ENCODE measurements at regions not wholly inside any gene's neighbourhood (a gene's known extent, or its start where the extent isn't known, plus 50 kb on each side); places are given as distances from the start of the nearest gene placed in this dataset.
"Not testable (repeated sequence)": the region's sequence is repeated elsewhere in the genome, so short reads cannot be mapped to it uniquely, and the experiment has no call there.

DNA sequence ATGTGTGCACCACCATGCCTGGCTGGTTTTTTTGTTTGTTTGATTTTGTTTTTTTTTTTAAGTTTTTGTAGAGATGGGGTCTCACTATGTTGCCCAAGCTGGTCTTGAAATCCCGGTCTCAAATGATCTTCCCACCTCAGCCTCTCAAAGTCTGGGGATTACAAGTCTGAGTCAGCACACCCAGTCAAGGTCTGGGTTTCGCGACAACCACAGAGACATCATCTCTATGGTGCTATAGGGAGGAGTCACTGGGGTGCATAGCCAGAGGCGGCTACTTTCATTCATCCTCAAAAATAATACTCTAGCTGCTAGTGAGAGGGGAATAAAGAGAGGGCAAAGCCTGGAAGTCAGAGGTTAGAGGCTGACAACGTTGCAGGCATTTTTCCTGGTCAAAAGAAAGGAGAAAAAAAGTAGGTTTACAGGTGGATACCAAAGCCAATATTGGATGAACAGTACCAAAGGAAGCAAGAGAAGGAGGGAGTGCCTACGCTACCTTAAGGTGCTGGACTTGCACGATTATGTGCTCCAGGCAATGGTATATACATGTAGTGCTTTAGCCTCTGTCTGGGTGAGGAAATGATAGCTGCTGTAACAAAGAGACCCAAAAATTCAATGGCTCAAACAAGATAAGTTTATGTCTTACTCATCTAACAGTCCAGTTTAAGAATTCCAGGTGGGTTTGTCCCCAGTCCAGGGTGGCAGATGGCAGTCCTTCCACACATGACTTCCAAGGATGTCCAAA, 178.3 kb downstream of the SKIDA1 start:
- H3K27ac ChIP-seq = no peak overlapping the region
- no peaks in the 10 kb centered on the region for H3K36me3 ChIP-seq
- no peak overlapping the region for H3K4me3 ChIP-seq
- no peak for DNase-seq
- H3K4me1 ChIP-seq = peaks cover 0 to 11% (median 5%) of the 10 kb centered on the region in 4 donors
- 75 to 81% methylated on average over 7 of the region's 7 CpGs for WGBS, 2 donors (ENCODE audit: low coverage in 1 of 2)
- H3K9me3 ChIP-seq = no peaks in the 10 kb centered on the region
- H3K27me3 ChIP-seq = no peaks in the 10 kb centered on the region
- no peak for TF ChIP-seq POLR2A (IDR thresholded peaks at IDR 0.05)
- no peak for TF ChIP-seq POLR2AphosphoS5 (IDR thresholded peaks at IDR 0.05)
- TF ChIP-seq, protein P1, sequence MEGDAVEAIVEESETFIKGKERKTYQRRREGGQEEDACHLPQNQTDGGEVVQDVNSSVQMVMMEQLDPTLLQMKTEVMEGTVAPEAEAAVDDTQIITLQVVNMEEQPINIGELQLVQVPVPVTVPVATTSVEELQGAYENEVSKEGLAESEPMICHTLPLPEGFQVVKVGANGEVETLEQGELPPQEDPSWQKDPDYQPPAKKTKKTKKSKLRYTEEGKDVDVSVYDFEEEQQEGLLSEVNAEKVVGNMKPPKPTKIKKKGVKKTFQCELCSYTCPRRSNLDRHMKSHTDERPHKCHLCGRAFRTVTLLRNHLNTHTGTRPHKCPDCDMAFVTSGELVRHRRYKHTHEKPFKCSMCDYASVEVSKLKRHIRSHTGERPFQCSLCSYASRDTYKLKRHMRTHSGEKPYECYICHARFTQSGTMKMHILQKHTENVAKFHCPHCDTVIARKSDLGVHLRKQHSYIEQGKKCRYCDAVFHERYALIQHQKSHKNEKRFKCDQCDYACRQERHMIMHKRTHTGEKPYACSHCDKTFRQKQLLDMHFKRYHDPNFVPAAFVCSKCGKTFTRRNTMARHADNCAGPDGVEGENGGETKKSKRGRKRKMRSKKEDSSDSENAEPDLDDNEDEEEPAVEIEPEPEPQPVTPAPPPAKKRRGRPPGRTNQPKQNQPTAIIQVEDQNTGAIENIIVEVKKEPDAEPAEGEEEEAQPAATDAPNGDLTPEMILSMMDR (IDR thresholded peaks at IDR 0.05) = no peak
- TF ChIP-seq EP300 (IDR thresholded peaks at IDR 0.05; ENCODE audit: low read depth) = no peak
- intact Hi-C loops (cut with DNase I; ENCODE audit: low total_unique reads) = no loop called here
- in situ Hi-C loops (cut with MboI; ENCODE audit: low pct_ligation_motif_present in 1 of 4, low pct_unique_long_range_greater_than_20kb in 1 of 4, low sequenced_read_pairs in 3 of 4) = no loop called here

DNA sequence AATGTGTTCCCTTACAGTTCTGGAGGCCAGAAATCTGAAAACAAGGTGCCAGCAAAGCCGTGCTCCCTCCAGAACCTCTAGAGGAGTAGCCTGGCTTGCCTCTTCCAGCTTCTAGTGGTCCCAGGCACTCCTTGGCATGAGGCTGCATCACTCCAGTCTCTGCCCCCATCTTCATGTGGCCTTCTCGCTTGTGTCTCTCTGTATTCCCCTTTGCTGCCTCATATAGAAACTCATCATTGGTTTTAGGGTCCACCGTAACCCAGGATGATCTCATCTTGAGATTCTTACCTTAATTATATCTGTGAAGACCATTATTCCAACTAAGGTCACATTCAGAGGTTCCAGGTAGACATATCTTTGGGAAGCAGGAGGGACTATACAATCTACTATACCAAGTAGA, 182.4 kb downstream of the SKIDA1 start:
- Histone ChIP-seq H3K36me3 (no peaks in the 10 kb centered on the region), H3K4me1 (no peaks in the 10 kb centered on the region), H3K27me3 (no peaks in the 10 kb centered on the region), H3K4me3 (no peak overlapping the region), H3K27ac (no peak overlapping the region), H3K9me3 (no peaks in the 10 kb centered on the region)
- in situ Hi-C loops (cut with MboI; ENCODE audit: low pct_ligation_motif_present in 1 of 4, low pct_unique_long_range_greater_than_20kb in 1 of 4, low sequenced_read_pairs in 3 of 4) = no loop called here
- no peak for DNase-seq
- 80 to 86% methylated on average over 2 to 3 of the region's 3 CpGs for WGBS, 2 donors (ENCODE audit: low coverage in 1 of 2)
- TF ChIP-seq, protein P1 (IDR thresholded peaks at IDR 0.05) = no peak
- intact Hi-C loops (cut with DNase I; ENCODE audit: low total_unique reads) = no loop called here

DNA sequence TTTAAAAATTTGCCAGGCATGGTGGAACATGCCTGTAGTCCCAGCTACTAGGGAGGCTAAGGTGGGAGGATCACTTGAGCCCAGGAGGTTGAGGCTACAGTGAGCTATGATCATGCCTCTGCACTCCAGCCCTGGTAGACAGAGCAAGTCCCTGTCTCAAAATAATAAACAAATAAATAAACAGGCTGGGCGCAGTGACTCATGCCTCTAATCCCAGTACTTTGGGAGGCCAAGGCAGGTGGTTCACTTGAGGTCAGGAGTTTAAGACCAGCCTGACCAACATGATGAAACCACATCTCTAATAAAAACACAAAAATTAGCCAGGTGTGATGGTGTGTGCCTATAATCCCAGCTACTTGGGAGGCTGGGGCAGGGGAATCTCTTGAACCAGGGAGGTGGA, 183.0 kb downstream of the SKIDA1 start:
- H3K36me3 ChIP-seq; H3K4me3 ChIP-seq; intact Hi-C loops (cut with DNase I; ENCODE audit: low total_unique reads); DNase-seq; H3K4me1 ChIP-seq; H3K9me3 ChIP-seq; H3K27ac ChIP-seq; H3K27me3 ChIP-seq; in situ Hi-C loops (cut with MboI; ENCODE audit: low pct_ligation_motif_present in 1 of 4, low pct_unique_long_range_greater_than_20kb in 1 of 4, low sequenced_read_pairs in 3 of 4): not testable (repeated sequence)
- WGBS, 2 donors (ENCODE audit: low coverage in 1 of 2) = 95 to 100% methylated on average over 1 of the region's 1 CpG

DNA sequence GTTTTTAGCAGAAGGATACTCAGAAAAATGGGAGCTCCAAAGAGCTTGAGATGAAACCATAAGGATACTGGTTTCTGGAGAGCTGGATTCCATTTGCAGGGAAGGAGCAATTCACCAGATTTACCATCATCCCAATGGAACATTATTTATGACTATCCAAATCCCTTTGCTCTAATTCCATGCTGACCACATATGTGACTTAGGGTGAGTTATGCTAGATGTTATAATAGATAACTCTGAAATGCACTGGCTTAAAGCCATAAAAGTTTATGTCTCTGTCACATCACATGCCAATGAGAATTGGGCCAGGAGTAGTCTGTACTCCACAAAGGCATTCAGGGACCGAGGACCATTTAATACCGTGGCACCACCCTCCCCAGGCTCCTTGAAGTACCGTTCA, 185.2 kb downstream of the SKIDA1 start:
- intact Hi-C loops (cut with DNase I; ENCODE audit: low total_unique reads) = no loop called here
- Histone ChIP-seq H3K9me3 (no peaks in the 10 kb centered on the region), H3K36me3 (no peaks in the 10 kb centered on the region), H3K4me1 (no peaks in the 10 kb centered on the region), H3K27ac (no peak overlapping the region), H3K4me3 (no peak overlapping the region), H3K27me3 (no peaks in the 10 kb centered on the region)
- 83 to 89% methylated on average over 1 to 3 of the region's 3 CpGs for WGBS, 2 donors (ENCODE audit: low coverage in 1 of 2)
- no peak for DNase-seq
- in situ Hi-C loops (cut with MboI; ENCODE audit: low pct_ligation_motif_present in 1 of 4, low pct_unique_long_range_greater_than_20kb in 1 of 4, low sequenced_read_pairs in 3 of 4) = no loop called here
- TF ChIP-seq POLR2A (IDR thresholded peaks at IDR 0.05) (no peak), EP300 (IDR thresholded peaks at IDR 0.05; ENCODE audit: low read depth) (no peak), POLR2AphosphoS5 (IDR thresholded peaks at IDR 0.05) (no peak)
- TF ChIP-seq, protein P1 (IDR thresholded peaks at IDR 0.05) = no peak

DNA sequence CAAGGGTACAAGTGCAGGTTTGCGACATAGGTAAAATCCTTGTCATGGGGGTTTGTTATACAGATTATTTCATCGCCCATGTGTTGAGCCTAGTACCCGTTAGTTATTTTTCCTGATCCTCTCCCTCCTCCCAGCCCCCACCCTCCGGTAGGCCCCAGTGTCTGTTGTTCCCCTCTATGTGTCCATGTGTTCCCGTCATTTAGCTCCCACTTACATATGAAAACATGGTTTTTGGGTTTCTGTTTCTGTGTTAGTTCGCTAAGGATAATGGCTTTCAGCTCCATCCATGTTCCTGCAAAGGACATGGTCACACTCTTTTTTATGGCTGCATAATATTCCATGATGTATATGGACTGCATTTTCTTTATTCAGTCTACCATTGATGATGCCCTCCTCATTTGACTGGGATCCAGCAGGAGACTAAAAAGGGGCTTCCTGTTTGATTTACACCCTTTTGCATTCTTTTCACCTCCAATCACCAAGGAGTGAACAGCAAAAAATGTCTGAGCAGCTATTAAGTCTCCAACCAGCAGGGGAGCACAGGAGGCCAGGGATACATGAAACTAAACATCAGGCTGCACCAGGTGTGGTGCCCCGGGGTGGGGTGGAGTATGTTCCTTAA, 188.2 kb downstream of the SKIDA1 start:
- 88 to 90% methylated on average over 3 to 7 of the region's 7 CpGs for WGBS, 2 donors (ENCODE audit: low coverage in 1 of 2)
- Histone ChIP-seq H3K9me3 (no peaks in the 10 kb centered on the region), H3K4me3 (no peak overlapping the region), H3K36me3 (no peaks in the 10 kb centered on the region), H3K4me1 (no peaks in the 10 kb centered on the region), H3K27ac (no peak overlapping the region), H3K27me3 (no peaks in the 10 kb centered on the region)
- no peak for DNase-seq
- TF ChIP-seq, protein P1 (IDR thresholded peaks at IDR 0.05) = no peak
- no peak for TF ChIP-seq POLR2A (IDR thresholded peaks at IDR 0.05)
- TF ChIP-seq POLR2AphosphoS5 (IDR thresholded peaks at IDR 0.05) = no peak
- no peak for TF ChIP-seq EP300 (IDR thresholded peaks at IDR 0.05; ENCODE audit: low read depth)
- intact Hi-C loops (cut with DNase I; ENCODE audit: low total_unique reads) = no loop called here
- in situ Hi-C loops (cut with MboI; ENCODE audit: low pct_ligation_motif_present in 1 of 4, low pct_unique_long_range_greater_than_20kb in 1 of 4, low sequenced_read_pairs in 3 of 4) = no loop called here
